ENCODE measurements at regions not wholly inside any gene's neighbourhood (a gene's known extent, or its start where the extent isn't known, plus 50 kb on each side); places are given as distances from the start of the nearest gene placed in this dataset.

- no peak for DNase-seq
- H3K9me3 ChIP-seq (replicated peaks; ENCODE audit: control insufficient read depth, low read depth, low read length): no peaks in the 10 kb centered on the region
- WGBS (ENCODE audit: insufficient coverage): no CpG with 5 or more reads among the region's 1 CpG
- H3K27ac ChIP-seq (ENCODE audit: low read length): no peak overlapping the region
- no peaks in the 10 kb centered on the region for H3K27me3 ChIP-seq (ENCODE audit: control insufficient read depth, insufficient read depth, low read length)
- no peaks in the 10 kb centered on the region for H3K36me3 ChIP-seq (ENCODE audit: control insufficient read depth, insufficient read depth, low read length)
- no peaks in the 10 kb centered on the region for H3K4me1 ChIP-seq (ENCODE audit: control insufficient read depth, insufficient read depth, low read length)
- H3K4me3 ChIP-seq (ENCODE audit: low read length): no peak overlapping the region
These were observed 61.9 kb upstream of the BMP6 start for GRCh38 chr6:7664003-7664402.

- Histone ChIP-seq H3K4me3 (ENCODE audit: low read length) (no peak overlapping the region), H3K36me3 (ENCODE audit: control insufficient read depth, insufficient read depth, low read length) (no peaks in the 10 kb centered on the region), H3K9me3 (replicated peaks; ENCODE audit: control insufficient read depth, low read depth, low read length) (no peaks in the 10 kb centered on the region), H3K27ac (ENCODE audit: low read length) (no peak overlapping the region), H3K4me1 (ENCODE audit: control insufficient read depth, insufficient read depth, low read length) (peaks cover 9% of the 10 kb centered on the region), H3K27me3 (ENCODE audit: control insufficient read depth, insufficient read depth, low read length) (peaks cover 4% of the 10 kb centered on the region)
- no peak for DNase-seq
- no CpG with 5 or more reads among the region's 1 CpG for WGBS (ENCODE audit: insufficient coverage)
These were observed 57.0 kb upstream of the BMP6 start for GRCh38 chr6:7668936-7669335.

- H3K4me1 ChIP-seq (ENCODE audit: control insufficient read depth, insufficient read depth, low read length): peaks cover 13% of the 10 kb centered on the region
- no peak overlapping the region for H3K27ac ChIP-seq (ENCODE audit: low read length)
- DNase-seq: no peak
- H3K9me3 ChIP-seq (replicated peaks; ENCODE audit: control insufficient read depth, low read depth, low read length): no peaks in the 10 kb centered on the region
- H3K27me3 ChIP-seq (ENCODE audit: control insufficient read depth, insufficient read depth, low read length): peaks cover 4% of the 10 kb centered on the region
- H3K4me3 ChIP-seq (ENCODE audit: low read length): no peak overlapping the region
- WGBS (ENCODE audit: insufficient coverage): no CpG with 5 or more reads among the region's 4 CpGs
- H3K36me3 ChIP-seq (ENCODE audit: control insufficient read depth, insufficient read depth, low read length): no peaks in the 10 kb centered on the region
These were observed 56.2 kb upstream of the BMP6 start for GRCh38 chr6:7669742-7670141.

GRCh38 chr6:7671076-7671475 lies 54.8 kb upstream of the BMP6 start:
- no peak overlapping the region for H3K27ac ChIP-seq (ENCODE audit: low read length)
- 89% methylated on average over 3 of the region's 7 CpGs for WGBS (ENCODE audit: insufficient coverage)
- H3K36me3 ChIP-seq (ENCODE audit: control insufficient read depth, insufficient read depth, low read length): no peaks in the 10 kb centered on the region
- no peaks in the 10 kb centered on the region for H3K9me3 ChIP-seq (replicated peaks; ENCODE audit: control insufficient read depth, low read depth, low read length)
- no peak for DNase-seq
- peaks cover 4% of the 10 kb centered on the region for H3K27me3 ChIP-seq (ENCODE audit: control insufficient read depth, insufficient read depth, low read length)
- peaks cover 13% of the 10 kb centered on the region for H3K4me1 ChIP-seq (ENCODE audit: control insufficient read depth, insufficient read depth, low read length)
- H3K4me3 ChIP-seq (ENCODE audit: low read length): no peak overlapping the region

- WGBS (ENCODE audit: insufficient coverage): no CpG with 5 or more reads among the region's 3 CpGs
- no peaks in the 10 kb centered on the region for H3K9me3 ChIP-seq (replicated peaks; ENCODE audit: control insufficient read depth, low read depth, low read length)
- no peak overlapping the region for H3K27ac ChIP-seq (ENCODE audit: low read length)
- peaks cover 4% of the 10 kb centered on the region for H3K27me3 ChIP-seq (ENCODE audit: control insufficient read depth, insufficient read depth, low read length)
- H3K4me3 ChIP-seq (ENCODE audit: low read length): no peak overlapping the region
- no peaks in the 10 kb centered on the region for H3K36me3 ChIP-seq (ENCODE audit: control insufficient read depth, insufficient read depth, low read length)
- H3K4me1 ChIP-seq (ENCODE audit: control insufficient read depth, insufficient read depth, low read length): peaks cover 13% of the 10 kb centered on the region
- no peak for DNase-seq
These were observed 54.3 kb upstream of the BMP6 start for GRCh38 chr6:7671581-7671980.

- Histone ChIP-seq H3K4me3 (ENCODE audit: low read length) (no peak overlapping the region), H3K36me3 (ENCODE audit: control insufficient read depth, insufficient read depth, low read length) (no peaks in the 10 kb centered on the region), H3K27ac (ENCODE audit: low read length) (no peak overlapping the region), H3K4me1 (ENCODE audit: control insufficient read depth, insufficient read depth, low read length) (peaks cover 13% of the 10 kb centered on the region), H3K27me3 (ENCODE audit: control insufficient read depth, insufficient read depth, low read length) (peaks cover 4% of the 10 kb centered on the region), H3K9me3 (replicated peaks; ENCODE audit: control insufficient read depth, low read depth, low read length) (no peaks in the 10 kb centered on the region)
- WGBS (ENCODE audit: insufficient coverage): 73% methylated on average over 13 of the region's 20 CpGs
- peak; percentile 25 for DNase-seq
These were observed 53.5 kb upstream of the BMP6 start for GRCh38 chr6:7672066-7673062.

GRCh38 chr6:7673063-7673536 lies 52.8 kb upstream of the BMP6 start:
- peak; percentile 32 for DNase-seq
- H3K4me3 ChIP-seq (ENCODE audit: low read length): no peak overlapping the region

GRCh38 chr6:7674291-7674690 lies 51.6 kb upstream of the BMP6 start:
- Histone ChIP-seq H3K4me1 (ENCODE audit: control insufficient read depth, insufficient read depth, low read length) (peaks cover 13% of the 10 kb centered on the region), H3K4me3 (ENCODE audit: low read length) (no peak overlapping the region), H3K27ac (ENCODE audit: low read length) (no peak overlapping the region), H3K36me3 (ENCODE audit: control insufficient read depth, insufficient read depth, low read length) (no peaks in the 10 kb centered on the region), H3K9me3 (replicated peaks; ENCODE audit: control insufficient read depth, low read depth, low read length) (no peaks in the 10 kb centered on the region), H3K27me3 (ENCODE audit: control insufficient read depth, insufficient read depth, low read length) (peaks cover 4% of the 10 kb centered on the region)
- DNase-seq: peak; percentile 52
- WGBS (ENCODE audit: insufficient coverage): 60% methylated on average over 5 of the region's 6 CpGs

More at GRCh38 chr6:7673063-7673536, 52.8 kb upstream of the BMP6 start:
- Histone ChIP-seq H3K9me3 (replicated peaks; ENCODE audit: control insufficient read depth, low read depth, low read length) (no peaks in the 10 kb centered on the region), H3K4me1 (ENCODE audit: control insufficient read depth, insufficient read depth, low read length) (peaks cover 13% of the 10 kb centered on the region), H3K36me3 (ENCODE audit: control insufficient read depth, insufficient read depth, low read length) (no peaks in the 10 kb centered on the region), H3K27ac (ENCODE audit: low read length) (no peak overlapping the region), H3K27me3 (ENCODE audit: control insufficient read depth, insufficient read depth, low read length) (peaks cover 4% of the 10 kb centered on the region)
- WGBS (ENCODE audit: insufficient coverage): 5% methylated on average over 10 of the region's 16 CpGs

- Histone ChIP-seq H3K4me3 (ENCODE audit: low read length) (no peak overlapping the region), H3K9me3 (replicated peaks; ENCODE audit: control insufficient read depth, low read depth, low read length) (no peaks in the 10 kb centered on the region), H3K36me3 (ENCODE audit: control insufficient read depth, insufficient read depth, low read length) (no peaks in the 10 kb centered on the region), H3K4me1 (ENCODE audit: control insufficient read depth, insufficient read depth, low read length) (peaks cover 13% of the 10 kb centered on the region), H3K27me3 (ENCODE audit: control insufficient read depth, insufficient read depth, low read length) (peaks cover 4% of the 10 kb centered on the region), H3K27ac (ENCODE audit: low read length) (no peak overlapping the region)
- WGBS (ENCODE audit: insufficient coverage): 75% methylated on average over 2 of the region's 10 CpGs
- no peak for DNase-seq
These were observed 50.5 kb upstream of the BMP6 start for GRCh38 chr6:7675353-7675945.
